Mucosa of rectum (tissue), 2 donors: ENCODE measurements at regions not wholly inside any gene's neighbourhood (a gene's known extent, or its start where the extent isn't known, plus 50 kb on each side); places are given as distances from the start of the nearest gene placed in this dataset.

Source experiments
- H3K27ac ChIP-seq, 2 donors: one replicate each; pipeline ENCODE4 v1.7.0; 2013; ENCODE audit warnings: inconsistent platforms in 2 of 2, low read depth in 2 of 2, low read length in 2 of 2
- H3K27me3 ChIP-seq, 2 donors: one replicate each; pipeline ENCODE4 v1.7.0; 2013; ENCODE audit warnings: low read length in 2 of 2; ENCODE audit not compliant: control insufficient read depth in 2 of 2, insufficient read depth in 2 of 2
- H3K36me3 ChIP-seq, 2 donors: one replicate each; pipeline ENCODE4 v1.7.0; 2013; ENCODE audit warnings: low read length in 2 of 2; ENCODE audit not compliant: control insufficient read depth in 2 of 2, insufficient read depth in 2 of 2
- H3K4me1 ChIP-seq, 2 donors: one replicate each; pipeline ENCODE4 v1.7.0; 2013; ENCODE audit warnings: low read length in 2 of 2, mild to moderate bottlenecking in 1 of 2; ENCODE audit not compliant: control insufficient read depth in 2 of 2, insufficient read depth in 2 of 2
- H3K4me3 ChIP-seq, 2 donors: one replicate each; pipeline ENCODE4 v1.7.0; 2013; ENCODE audit warnings: low read length in 2 of 2
- H3K9ac ChIP-seq, 2 donors: one replicate each; pipeline ENCODE4 v1.7.0; 2013; ENCODE audit warnings: low read length in 2 of 2, low read depth in 1 of 2, mild to moderate bottlenecking in 1 of 2
- H3K9me3 ChIP-seq, 2 donors: one replicate each; pipeline ENCODE4 v1.7.0; 2013; ENCODE audit warnings: low read length in 2 of 2; ENCODE audit not compliant: control insufficient read depth in 2 of 2
- donor health status: healthy.
- donor health status: Normal muscosa, but diverticular disease.

DNA sequence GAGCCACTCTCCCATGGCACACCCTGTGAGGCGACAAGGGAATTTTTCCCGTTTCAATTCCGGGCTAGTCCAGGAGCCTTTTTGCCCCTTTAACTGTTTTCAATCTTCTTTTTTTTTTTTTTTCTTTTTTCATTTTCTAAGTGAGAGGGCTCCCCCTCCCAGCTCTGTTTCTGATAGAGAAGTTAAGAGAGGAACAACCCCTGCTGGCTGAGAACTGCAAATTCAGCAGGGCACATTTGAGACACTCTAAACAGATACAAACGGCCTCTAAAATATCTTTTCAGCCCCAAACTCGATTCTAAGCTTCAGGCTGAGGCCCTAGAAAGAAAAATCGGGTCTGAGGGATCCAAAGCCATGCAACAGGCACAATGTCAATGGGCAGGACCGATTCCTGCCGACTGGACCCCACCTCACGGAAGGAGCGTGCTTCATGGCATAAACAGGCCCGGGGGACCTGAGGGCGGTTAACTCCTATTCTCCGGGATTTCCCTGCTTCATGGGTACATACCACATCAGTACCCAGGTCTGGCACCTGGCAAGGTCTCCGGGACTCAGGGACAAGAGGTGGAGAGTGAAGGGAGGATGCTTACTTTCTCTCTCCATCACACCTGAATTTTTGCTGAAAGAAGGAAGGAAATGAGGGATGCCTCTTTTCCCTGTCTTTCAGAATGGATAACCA lies 627.5 kb downstream of the BUD13 start:
- H3K4me1 ChIP-seq = peaks cover 0 to 2% of the 10 kb centered on the region in 2 donors
- H3K4me3 ChIP-seq = no peak overlapping the region
- H3K9me3 ChIP-seq = no peaks in the 10 kb centered on the region
- no peak overlapping the region for H3K27ac ChIP-seq
- H3K27me3 ChIP-seq = no peaks in the 10 kb centered on the region
- H3K9ac ChIP-seq = no peak overlapping the region
- H3K36me3 ChIP-seq = no peaks in the 10 kb centered on the region

DNA sequence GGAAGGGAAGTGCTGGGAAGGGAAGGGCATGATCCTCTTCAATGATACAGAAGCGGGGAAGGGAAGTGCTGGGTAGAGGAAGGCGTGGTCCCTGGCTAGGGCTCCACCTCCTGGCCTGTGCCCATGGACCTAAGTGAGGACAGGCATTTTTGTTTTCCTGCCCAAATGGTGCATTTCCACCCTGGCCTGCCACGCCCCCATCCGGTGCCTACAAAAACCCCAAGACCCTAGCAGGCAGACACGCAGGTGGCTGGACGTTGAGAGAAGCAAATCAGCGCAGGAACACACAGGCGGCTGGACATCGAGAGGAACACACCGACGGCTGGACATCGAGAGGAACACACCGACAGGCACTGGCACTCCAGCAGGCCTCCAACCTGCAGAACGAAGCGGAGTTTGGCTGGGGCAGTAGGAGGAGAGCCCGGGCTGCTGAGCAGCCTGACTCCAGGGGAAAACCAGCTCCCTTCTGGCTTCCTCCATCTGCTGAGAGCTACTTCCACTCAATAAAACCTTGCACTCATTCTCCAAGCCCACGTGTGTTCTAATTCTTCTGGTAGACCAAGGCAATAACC lies 628.3 kb downstream of the BUD13 start:
- Histone ChIP-seq H3K4me3 (no peak overlapping the region), H3K27ac (no peak overlapping the region), H3K4me1 (peaks cover 0 to 2% of the 10 kb centered on the region in 2 donors), H3K9me3 (no peaks in the 10 kb centered on the region), H3K27me3 (no peaks in the 10 kb centered on the region), H3K36me3 (no peaks in the 10 kb centered on the region), H3K9ac (no peak overlapping the region)

DNA sequence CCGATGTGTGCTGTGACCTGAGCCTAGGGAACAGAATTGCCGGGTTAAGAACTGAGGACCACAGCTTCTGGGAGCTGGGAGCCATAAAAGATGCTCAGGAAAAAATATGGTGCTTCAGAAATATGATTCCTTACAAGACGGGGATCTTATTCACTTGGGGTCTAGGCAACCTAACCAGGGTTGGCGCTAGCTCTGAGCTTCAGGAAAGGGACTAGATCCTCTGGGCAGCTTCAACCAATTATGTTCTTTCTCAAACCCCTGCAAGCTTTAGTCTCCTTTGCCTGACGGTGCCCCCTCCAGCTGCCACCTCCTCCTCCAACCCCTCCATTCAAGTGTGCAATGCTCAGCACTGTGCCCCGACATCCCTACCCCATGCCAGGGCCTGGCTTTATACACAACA lies 634.1 kb upstream of the CADM1 start:
- H3K9ac ChIP-seq = no peak overlapping the region
- H3K27ac ChIP-seq = peak overlapping the region in 1 of 2 donors; percentile 61
- no peak overlapping the region for H3K4me3 ChIP-seq
- no peaks in the 10 kb centered on the region for H3K36me3 ChIP-seq
- no peaks in the 10 kb centered on the region for H3K9me3 ChIP-seq
- H3K4me1 ChIP-seq = peaks cover 15 to 19% of the 10 kb centered on the region in 2 donors
- H3K27me3 ChIP-seq = no peaks in the 10 kb centered on the region

DNA sequence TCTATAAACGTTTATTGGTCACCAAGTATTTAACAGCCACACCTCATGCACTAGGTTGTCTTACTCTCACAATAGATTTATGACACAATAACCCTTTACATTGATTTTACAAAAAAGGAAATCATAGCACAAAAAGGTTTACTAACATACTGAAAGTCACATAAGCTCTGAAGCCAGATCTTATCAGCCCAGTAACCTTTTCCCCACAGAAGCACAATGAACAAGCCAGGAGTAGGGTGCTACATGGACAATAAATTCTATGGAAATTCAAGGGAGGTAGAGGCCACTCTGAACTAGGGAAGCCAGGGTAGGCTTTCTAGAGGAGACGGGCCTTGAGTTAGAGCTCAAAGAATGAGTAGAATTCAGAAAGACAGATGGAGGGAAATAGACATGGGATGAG lies 633.5 kb upstream of the CADM1 start:
- H3K9ac ChIP-seq = no peak overlapping the region
- H3K36me3 ChIP-seq = no peaks in the 10 kb centered on the region
- no peaks in the 10 kb centered on the region for H3K27me3 ChIP-seq
- no peaks in the 10 kb centered on the region for H3K9me3 ChIP-seq
- peak overlapping the region in 1 of 2 donors; percentile 26 for H3K4me3 ChIP-seq
- peaks cover 15 to 19% of the 10 kb centered on the region in 2 donors for H3K4me1 ChIP-seq
- peak overlapping the region; percentile 14 to 61 for H3K27ac ChIP-seq

DNA sequence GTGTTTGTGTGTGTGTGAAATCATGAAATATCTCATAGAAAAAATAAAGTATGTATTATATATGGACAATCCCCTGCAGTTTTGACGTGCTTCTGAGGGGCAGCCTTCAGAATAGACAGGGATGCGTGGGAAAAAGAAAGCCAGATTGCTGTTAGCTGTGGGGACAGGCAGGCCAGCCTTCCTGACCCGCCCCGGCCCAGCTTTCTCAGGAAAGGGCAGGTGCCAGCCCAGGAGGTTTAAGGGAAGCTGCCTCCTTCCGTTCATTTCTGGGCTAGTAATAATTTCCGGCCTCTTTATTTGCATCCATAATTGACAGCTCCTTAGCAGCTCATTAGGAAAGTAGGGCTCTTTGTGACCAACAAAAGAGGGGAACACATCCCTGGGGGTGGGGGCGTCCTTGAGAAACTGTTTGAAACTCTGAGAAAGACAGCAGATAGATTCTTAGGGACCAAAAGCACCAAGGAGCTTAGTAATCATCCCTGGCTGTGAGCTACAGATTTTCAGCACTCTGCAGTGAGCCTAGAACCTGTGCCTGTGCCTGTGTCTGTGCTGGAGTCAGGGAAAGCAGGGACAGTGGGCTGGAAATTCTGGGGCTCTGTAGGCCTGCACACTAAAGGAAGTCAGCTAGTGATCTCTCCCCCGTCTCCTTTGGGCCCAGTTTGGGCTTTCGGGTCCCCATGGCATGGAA lies 632.9 kb upstream of the CADM1 start:
- no peaks in the 10 kb centered on the region for H3K27me3 ChIP-seq
- H3K27ac ChIP-seq = peak overlapping the region in 1 of 2 donors; percentile 58
- peaks cover 15 to 19% of the 10 kb centered on the region in 2 donors for H3K4me1 ChIP-seq
- no peak overlapping the region for H3K4me3 ChIP-seq
- no peaks in the 10 kb centered on the region for H3K36me3 ChIP-seq
- H3K9me3 ChIP-seq = no peaks in the 10 kb centered on the region
- H3K9ac ChIP-seq = no peak overlapping the region

DNA sequence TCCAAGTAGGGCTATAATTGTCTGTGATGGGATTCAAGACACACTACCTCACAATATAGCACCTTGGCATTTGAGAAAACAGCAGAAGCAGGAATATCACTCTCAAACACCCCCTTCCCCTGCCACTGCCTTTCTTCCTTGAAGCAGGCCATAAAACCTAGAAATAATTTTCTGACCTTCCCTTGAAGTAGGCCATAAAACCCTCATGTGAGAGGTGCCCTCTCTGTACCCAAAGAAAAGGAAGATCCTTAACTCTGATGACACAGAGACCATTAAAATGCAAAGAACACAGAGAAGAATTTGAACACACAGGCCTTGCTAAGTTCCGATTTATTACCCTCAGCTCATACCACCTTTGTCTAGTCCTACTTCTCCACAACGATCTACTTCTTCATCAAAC lies 631.7 kb upstream of the CADM1 start:
- Histone ChIP-seq H3K9me3 (no peaks in the 10 kb centered on the region), H3K27me3 (no peaks in the 10 kb centered on the region), H3K27ac (peak overlapping the region in 1 of 2 donors; percentile 23), H3K4me1 (peaks cover 15 to 19% of the 10 kb centered on the region in 2 donors), H3K36me3 (no peaks in the 10 kb centered on the region), H3K9ac (no peak overlapping the region), H3K4me3 (no peak overlapping the region)

DNA sequence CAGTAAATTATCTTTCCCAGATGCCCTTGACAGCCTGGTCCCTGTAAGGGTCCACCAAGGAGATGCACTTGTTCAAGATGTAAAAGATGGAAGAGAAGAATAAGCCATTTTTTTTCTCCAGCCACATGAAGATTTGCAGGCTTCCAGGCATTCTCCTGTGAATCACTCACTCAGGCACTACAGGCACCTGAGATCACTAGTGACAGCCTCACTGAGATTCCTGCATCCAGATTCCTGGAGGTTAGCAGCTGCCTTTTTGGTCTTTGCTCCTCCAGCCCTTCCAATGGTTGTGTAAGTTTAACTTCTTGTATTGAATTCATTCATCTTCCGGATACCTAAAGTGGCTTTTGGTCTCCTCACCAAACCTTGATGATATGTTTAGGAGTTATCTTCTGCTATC lies 630.2 kb upstream of the CADM1 start:
- Histone ChIP-seq H3K4me3 (no peak overlapping the region), H3K9ac (no peak overlapping the region), H3K36me3 (no peaks in the 10 kb centered on the region), H3K27ac (no peak overlapping the region), H3K9me3 (no peaks in the 10 kb centered on the region), H3K4me1 (peaks cover 15 to 19% of the 10 kb centered on the region in 2 donors), H3K27me3 (no peaks in the 10 kb centered on the region)

DNA sequence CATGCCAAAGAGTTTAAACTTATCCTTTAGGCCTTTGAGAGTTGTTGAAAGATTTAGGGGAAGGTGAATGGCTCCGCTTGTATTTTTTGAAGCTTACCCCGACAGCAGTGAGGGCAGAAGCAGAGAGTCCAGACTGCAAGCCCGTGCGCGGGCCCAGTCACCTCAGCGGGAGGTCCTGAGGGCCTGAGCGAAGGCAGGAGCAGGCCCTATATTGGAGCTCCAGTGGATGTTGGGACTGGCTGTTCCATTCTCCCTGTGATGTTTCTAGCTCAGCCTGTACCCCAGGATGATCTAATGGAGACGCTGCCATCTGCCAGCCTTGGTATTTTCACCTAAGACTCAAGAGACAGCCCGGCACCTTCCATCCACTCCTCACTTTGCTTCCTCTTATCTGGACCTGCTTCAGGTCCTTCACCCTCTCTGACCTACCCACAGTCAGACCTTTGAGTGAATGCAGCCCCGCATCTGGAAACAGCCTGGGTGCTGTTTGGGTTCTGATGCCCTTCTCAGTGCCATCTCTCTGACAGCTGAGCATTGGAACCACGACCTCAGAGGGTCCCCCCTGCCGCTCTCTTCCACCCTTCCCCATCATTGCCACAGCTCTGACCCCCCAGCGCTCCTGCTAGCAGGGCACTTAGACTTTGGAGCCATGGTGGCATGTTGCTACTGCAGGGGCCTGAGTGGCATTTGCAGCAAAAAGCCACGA lies 628.2 kb upstream of the CADM1 start:
- H3K27me3 ChIP-seq = no peaks in the 10 kb centered on the region
- no peak overlapping the region for H3K27ac ChIP-seq
- H3K4me3 ChIP-seq = no peak overlapping the region
- peaks cover 3 to 11% of the 10 kb centered on the region in 2 donors for H3K4me1 ChIP-seq
- H3K9me3 ChIP-seq = no peaks in the 10 kb centered on the region
- H3K36me3 ChIP-seq = no peaks in the 10 kb centered on the region
- no peak overlapping the region for H3K9ac ChIP-seq

DNA sequence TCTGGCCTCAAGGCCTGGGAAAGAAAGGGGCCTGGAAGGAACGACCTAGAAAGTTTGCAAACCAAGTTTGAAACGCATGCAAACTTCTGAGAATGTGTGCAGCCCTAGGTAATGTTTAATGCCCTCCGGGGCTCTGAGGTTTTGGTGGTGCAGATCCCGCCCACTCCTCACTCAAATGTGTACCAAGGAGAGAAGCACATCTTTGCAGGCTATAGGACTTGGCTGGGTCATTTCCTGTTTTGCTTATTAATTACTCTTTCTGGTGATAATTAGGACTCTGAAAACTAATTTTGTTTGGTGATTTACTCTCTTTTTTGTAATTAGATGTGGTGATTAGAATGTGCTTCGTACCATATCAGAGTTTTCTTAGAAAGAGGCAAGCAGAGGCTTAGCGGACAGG lies 625.9 kb upstream of the CADM1 start:
- no peaks in the 10 kb centered on the region for H3K9me3 ChIP-seq
- H3K36me3 ChIP-seq = no peaks in the 10 kb centered on the region
- no peak overlapping the region for H3K27ac ChIP-seq
- H3K4me1 ChIP-seq = no peaks in the 10 kb centered on the region
- no peak overlapping the region for H3K4me3 ChIP-seq
- H3K9ac ChIP-seq = no peak overlapping the region
- H3K27me3 ChIP-seq = no peaks in the 10 kb centered on the region

DNA sequence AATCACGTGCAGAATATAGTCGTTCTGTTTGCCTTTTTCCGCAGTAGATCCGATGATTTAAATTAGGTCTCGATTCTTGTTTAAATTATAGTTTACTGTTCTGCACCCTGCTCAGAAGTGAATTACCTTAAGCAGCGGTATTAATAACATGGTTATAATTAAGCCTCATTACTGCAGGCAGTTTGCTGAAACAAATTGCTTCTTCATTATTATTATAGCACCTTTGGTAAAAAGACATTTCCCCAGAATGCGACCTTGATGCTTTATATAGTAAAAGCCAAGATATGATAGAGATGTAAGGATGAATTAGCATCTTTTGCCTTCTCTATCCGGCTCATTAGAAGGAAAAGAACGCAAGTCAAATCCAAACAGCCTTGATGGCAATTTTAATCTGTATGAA lies 625.2 kb upstream of the CADM1 start:
- no peaks in the 10 kb centered on the region for H3K36me3 ChIP-seq
- H3K27ac ChIP-seq = no peak overlapping the region
- H3K27me3 ChIP-seq = no peaks in the 10 kb centered on the region
- H3K9me3 ChIP-seq = no peaks in the 10 kb centered on the region
- no peak overlapping the region for H3K4me3 ChIP-seq
- H3K9ac ChIP-seq = no peak overlapping the region
- H3K4me1 ChIP-seq = no peaks in the 10 kb centered on the region
